ENCODE measurements at regions not wholly inside any gene's neighbourhood (a gene's known extent, or its start where the extent isn't known, plus 50 kb on each side); places are given as distances from the start of the nearest gene placed in this dataset.

DNA sequence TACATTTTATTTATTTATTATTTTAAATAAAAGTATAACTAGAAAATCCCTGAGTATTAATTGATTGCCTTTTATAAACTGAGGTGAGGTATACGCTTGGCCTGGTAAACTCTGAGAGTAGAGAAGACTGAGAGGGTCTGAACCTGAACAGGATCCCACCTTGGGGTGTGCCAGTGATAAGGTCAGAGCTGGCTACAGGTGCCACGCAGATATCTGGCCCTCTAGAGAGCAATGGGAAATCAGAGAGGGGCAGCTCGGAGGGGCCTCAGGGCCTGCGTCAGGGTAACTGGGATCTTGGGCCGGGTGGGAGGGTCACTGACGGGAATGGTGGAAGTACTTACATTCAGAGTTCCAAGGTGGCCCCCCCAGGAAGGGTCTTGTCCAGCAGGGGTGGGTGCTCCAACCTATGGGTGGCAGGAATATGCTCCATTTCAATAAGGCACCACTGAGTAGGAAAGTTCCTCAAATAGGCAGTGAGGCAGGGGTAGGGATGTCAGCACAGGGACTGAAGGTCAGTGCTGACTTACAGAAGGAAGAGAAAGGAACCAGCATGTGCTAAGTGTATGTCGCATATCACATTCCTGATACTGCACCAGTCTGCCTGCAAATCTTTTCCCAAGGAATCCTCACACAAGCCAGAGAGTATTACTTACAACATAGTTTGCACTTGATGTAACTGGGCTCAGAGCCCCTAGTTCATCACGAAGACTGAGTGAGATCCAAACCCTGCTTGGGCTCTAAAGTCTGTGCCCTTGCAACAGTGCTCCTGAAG lies 706.0 kb upstream of the RAB6C start:
- H3K4me1 ChIP-seq = no peaks in the 10 kb centered on the region
- TF ChIP-seq, protein P1, sequence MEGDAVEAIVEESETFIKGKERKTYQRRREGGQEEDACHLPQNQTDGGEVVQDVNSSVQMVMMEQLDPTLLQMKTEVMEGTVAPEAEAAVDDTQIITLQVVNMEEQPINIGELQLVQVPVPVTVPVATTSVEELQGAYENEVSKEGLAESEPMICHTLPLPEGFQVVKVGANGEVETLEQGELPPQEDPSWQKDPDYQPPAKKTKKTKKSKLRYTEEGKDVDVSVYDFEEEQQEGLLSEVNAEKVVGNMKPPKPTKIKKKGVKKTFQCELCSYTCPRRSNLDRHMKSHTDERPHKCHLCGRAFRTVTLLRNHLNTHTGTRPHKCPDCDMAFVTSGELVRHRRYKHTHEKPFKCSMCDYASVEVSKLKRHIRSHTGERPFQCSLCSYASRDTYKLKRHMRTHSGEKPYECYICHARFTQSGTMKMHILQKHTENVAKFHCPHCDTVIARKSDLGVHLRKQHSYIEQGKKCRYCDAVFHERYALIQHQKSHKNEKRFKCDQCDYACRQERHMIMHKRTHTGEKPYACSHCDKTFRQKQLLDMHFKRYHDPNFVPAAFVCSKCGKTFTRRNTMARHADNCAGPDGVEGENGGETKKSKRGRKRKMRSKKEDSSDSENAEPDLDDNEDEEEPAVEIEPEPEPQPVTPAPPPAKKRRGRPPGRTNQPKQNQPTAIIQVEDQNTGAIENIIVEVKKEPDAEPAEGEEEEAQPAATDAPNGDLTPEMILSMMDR (IDR thresholded peaks at IDR 0.05) = no peak
- TF ChIP-seq EP300 (IDR thresholded peaks at IDR 0.05) (no peak), POLR2A (IDR thresholded peaks at IDR 0.05) (no peak)
- DNase-seq (ENCODE audit: low spot score in 2 of 2) = no peak
- H3K36me3 ChIP-seq = no peaks in the 10 kb centered on the region
- H3K27ac ChIP-seq = no peak overlapping the region
- 90 to 91% methylated on average over 8 of the region's 8 CpGs for WGBS, 2 donors
- peaks cover 0 to 8% (median 1%) of the 10 kb centered on the region in 4 donors for H3K9me3 ChIP-seq
- H3K4me3 ChIP-seq = no peak overlapping the region
- no peaks in the 10 kb centered on the region for H3K27me3 ChIP-seq

DNA sequence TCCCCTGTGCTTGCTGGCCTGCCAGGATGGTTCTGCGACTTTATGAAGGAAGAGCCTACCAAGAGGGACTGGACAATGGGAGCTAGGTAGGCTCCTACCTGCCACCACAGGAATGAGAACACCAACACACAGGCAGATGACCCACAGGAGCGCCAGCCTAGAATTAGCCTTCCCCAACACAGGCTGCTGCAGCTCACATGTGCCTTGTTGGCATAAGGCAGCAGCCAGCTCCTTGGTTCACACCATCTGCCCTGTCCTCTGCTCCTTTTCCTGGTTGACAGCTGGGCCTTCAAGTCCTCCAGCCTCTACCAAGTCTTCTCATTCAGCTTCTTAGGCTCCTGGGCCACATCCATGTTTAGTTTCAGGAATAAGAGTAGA lies 705.4 kb upstream of the RAB6C start:
- no peaks in the 10 kb centered on the region for H3K27me3 ChIP-seq
- DNase-seq (ENCODE audit: low spot score in 2 of 2) = no peak
- TF ChIP-seq, protein P1 (IDR thresholded peaks at IDR 0.05) = no peak
- TF ChIP-seq EP300 (IDR thresholded peaks at IDR 0.05) = no peak
- TF ChIP-seq POLR2A (IDR thresholded peaks at IDR 0.05) = no peak
- H3K9me3 ChIP-seq = peaks cover 0 to 8% (median 1%) of the 10 kb centered on the region in 4 donors
- H3K4me3 ChIP-seq = no peak overlapping the region
- no peaks in the 10 kb centered on the region for H3K4me1 ChIP-seq
- H3K36me3 ChIP-seq = no peaks in the 10 kb centered on the region
- H3K27ac ChIP-seq = no peak overlapping the region
- 90 to 100% methylated on average over 2 of the region's 2 CpGs for WGBS, 2 donors

DNA sequence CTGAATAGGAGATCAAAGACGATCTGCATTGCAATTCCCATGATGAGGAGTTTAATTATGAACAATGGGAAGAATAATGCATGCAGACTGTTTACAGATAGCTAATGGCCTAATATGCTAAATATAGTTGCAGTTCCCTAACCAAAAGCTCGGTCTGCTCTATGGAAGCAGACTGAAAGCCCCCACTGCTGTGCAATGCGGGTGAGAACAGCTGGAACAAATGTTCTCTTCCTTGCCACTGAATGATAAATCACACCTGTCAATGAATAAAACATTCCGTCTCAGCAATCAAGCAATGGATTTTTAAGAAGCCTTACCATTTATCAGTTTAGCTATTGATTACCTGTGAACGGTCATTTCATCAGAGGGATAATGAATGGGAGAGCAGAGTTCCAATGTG lies 704.5 kb upstream of the RAB6C start:
- H3K36me3 ChIP-seq = no peaks in the 10 kb centered on the region
- no peak for TF ChIP-seq EP300 (IDR thresholded peaks at IDR 0.05)
- no peak overlapping the region for H3K27ac ChIP-seq
- no peaks in the 10 kb centered on the region for H3K4me1 ChIP-seq
- 67 to 76% methylated on average over 5 of the region's 5 CpGs for WGBS, 2 donors
- no peaks in the 10 kb centered on the region for H3K27me3 ChIP-seq
- no peak for DNase-seq (ENCODE audit: low spot score in 2 of 2)
- H3K4me3 ChIP-seq = no peak overlapping the region
- H3K9me3 ChIP-seq = peaks cover 0 to 10% (median 0%) of the 10 kb centered on the region in 4 donors

DNA sequence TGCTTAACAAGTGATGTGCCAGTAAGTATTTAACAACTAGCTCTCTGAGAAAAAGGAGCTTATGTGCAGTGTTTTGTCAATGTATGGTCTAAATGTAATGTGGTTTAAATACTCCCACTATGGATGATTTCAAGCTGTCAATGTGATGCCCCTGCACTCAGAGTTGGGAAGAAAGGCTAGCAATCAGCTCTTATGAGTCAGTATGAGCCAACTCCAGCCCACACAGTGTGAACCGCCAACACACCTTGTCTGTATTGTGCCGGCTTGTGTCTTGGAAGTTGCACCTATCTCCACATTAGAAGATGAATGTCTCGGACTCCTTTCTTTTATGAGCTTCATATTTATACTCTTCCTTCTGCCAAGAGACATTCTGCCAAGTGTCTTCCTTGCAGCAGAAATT lies 703.8 kb upstream of the RAB6C start:
- Histone ChIP-seq H3K27ac (no peak overlapping the region), H3K27me3 (no peaks in the 10 kb centered on the region), H3K4me3 (no peak overlapping the region), H3K4me1 (no peaks in the 10 kb centered on the region), H3K36me3 (no peaks in the 10 kb centered on the region), H3K9me3 (peaks cover 0 to 5% (median 0%) of the 10 kb centered on the region in 4 donors)
- 78 to 89% methylated on average over 3 of the region's 3 CpGs for WGBS, 2 donors
- TF ChIP-seq EP300 (IDR thresholded peaks at IDR 0.05) = no peak
- TF ChIP-seq, protein P1 (IDR thresholded peaks at IDR 0.05) = no peak
- no peak for TF ChIP-seq POLR2A (IDR thresholded peaks at IDR 0.05)
- no peak for DNase-seq (ENCODE audit: low spot score in 2 of 2)

DNA sequence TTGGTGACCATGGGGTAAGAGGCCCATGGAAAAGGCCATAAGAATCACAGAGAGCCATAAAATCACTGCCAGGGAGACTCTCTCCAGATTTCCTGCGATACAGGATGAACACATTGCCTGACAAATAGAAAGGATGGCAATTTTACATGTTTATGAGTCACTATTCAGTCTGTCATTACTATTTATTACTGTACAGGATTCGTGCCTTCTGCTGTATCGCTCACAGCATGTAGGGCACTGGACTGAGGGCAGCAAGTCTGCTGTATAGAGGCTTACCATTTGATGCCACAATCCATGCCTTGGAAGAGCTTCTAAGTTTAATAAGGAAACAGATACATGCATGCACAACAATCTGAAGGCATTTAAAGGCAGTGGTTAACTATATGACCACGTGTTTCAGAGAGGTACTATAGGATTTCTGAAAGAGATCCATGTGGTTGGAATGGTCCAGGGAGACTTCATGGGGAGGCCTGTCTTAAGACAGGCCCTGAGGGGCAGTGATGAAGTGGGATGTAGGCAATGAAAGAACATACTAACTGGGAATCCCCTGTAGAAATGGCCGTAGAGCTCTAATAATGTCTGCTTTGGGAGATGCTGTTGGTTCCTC lies 702.4 kb upstream of the RAB6C start:
- Histone ChIP-seq H3K9me3 (peaks cover 0 to 5% (median 0%) of the 10 kb centered on the region in 4 donors), H3K4me3 (no peak overlapping the region), H3K27me3 (no peaks in the 10 kb centered on the region), H3K27ac (no peak overlapping the region), H3K36me3 (no peaks in the 10 kb centered on the region), H3K4me1 (no peaks in the 10 kb centered on the region)
- 65 to 75% methylated on average over 5 of the region's 5 CpGs for WGBS, 2 donors
- DNase-seq (ENCODE audit: low spot score in 2 of 2) = no peak
- TF ChIP-seq POLR2A (IDR thresholded peaks at IDR 0.05) (no peak), EP300 (IDR thresholded peaks at IDR 0.05) (no peak)
- TF ChIP-seq, protein P1 (IDR thresholded peaks at IDR 0.05) = no peak
